CD14-positive monocyte (primary cell): ENCODE measurements at regions not wholly inside any gene's neighbourhood (a gene's known extent, or its start where the extent isn't known, plus 50 kb on each side); places are given as distances from the start of the nearest gene placed in this dataset.

Source experiments
- DNase-seq, 3 donors: peaks; one replicate each; pipeline ENCODE4 v3.0.0-alpha.2; 2011 to 2022
- H2AFZ ChIP-seq: 2 replicates; pipeline ENCODE4 v1.6.0; 2012; ENCODE audit warnings: mild to moderate bottlenecking, low read depth, low read length, inconsistent platforms; ENCODE audit not compliant: insufficient read depth, poor library complexity, severe bottlenecking
- H3K27ac ChIP-seq, 2 donors: 1 replicate in 1 of 2; 2 replicates in 1 of 2; pipeline ENCODE4 v1.5.1; 2012 to 2013; ENCODE audit warnings: low read length in 2 of 2, control low read depth in 1 of 2, inconsistent platforms in 1 of 2, low read depth in 1 of 2, mild to moderate bottlenecking in 1 of 2
- H3K27me3 ChIP-seq, 2 donors: one replicate each; pipeline versions ENCODE4 v1.6.0 to v1.6.1; 2011 to 2013; ENCODE audit warnings: low read length in 2 of 2; ENCODE audit not compliant: control insufficient read depth in 2 of 2, insufficient read depth in 2 of 2
- H3K36me3 ChIP-seq, 2 donors: replicated peaks in 1 of 2; 1 replicate in 1 of 2; 2 replicates in 1 of 2; pipeline versions ENCODE4 v1.5.1 to v1.6.1; 2012 to 2013; ENCODE audit warnings: low read length in 2 of 2, control low read depth in 1 of 2, inconsistent platforms in 1 of 2, mild to moderate bottlenecking in 1 of 2; ENCODE audit not compliant: insufficient read depth in 2 of 2, control insufficient read depth in 1 of 2
- H3K4me1 ChIP-seq, 2 donors: 1 replicate in 1 of 2; 2 replicates in 1 of 2; pipeline versions ENCODE4 v1.5.1 to v1.6.1; 2012 to 2013; ENCODE audit warnings: low read length in 2 of 2, control low read depth in 1 of 2, inconsistent platforms in 1 of 2, mild to moderate bottlenecking in 1 of 2, moderate library complexity in 1 of 2; ENCODE audit not compliant: insufficient read depth in 2 of 2, control insufficient read depth in 1 of 2
- H3K4me2 ChIP-seq: replicated peaks from 2 replicates; pipeline ENCODE3; 2012; ENCODE audit warnings: low read length, moderate library complexity, mild to moderate bottlenecking; ENCODE audit not compliant: poor library complexity, severe bottlenecking; ENCODE audit errors: extremely low read depth
- H3K4me3 ChIP-seq, 3 experiments: fragments of 200-600 bp in 1 of 3; sonication (generic) in 1 of 3; replicated peaks in 1 of 3; 1 replicate in 2 of 3; 2 replicates in 1 of 3; pipeline ENCODE4 v1.5.1; 2011 to 2013; ENCODE audit warnings: low read length in 3 of 3, mild to moderate bottlenecking in 3 of 3, control low read depth in 2 of 3, low read depth in 2 of 3, inconsistent platforms in 1 of 3, moderate library complexity in 1 of 3
- H3K79me2 ChIP-seq: 2 replicates; pipeline ENCODE4 v1.6.0; 2012; ENCODE audit warnings: mild to moderate bottlenecking, control low read depth, inconsistent platforms, low read length, moderate library complexity; ENCODE audit not compliant: insufficient read depth
- H3K9ac ChIP-seq: 2 replicates; pipeline ENCODE4 v1.6.0; 2017; ENCODE audit warnings: low read length, mild to moderate bottlenecking; ENCODE audit not compliant: insufficient read depth, poor library complexity, severe bottlenecking
- H3K9me3 ChIP-seq, 2 donors: replicated peaks in 1 of 2; 1 replicate in 1 of 2; 2 replicates in 1 of 2; pipeline versions ENCODE4 v1.5.1 to v1.6.1; 2012 to 2013; ENCODE audit warnings: low read length in 2 of 2, control low read depth in 1 of 2; ENCODE audit not compliant: control insufficient read depth in 1 of 2, insufficient read depth in 1 of 2
- H4K20me1 ChIP-seq: 2 replicates; pipeline ENCODE4 v1.6.0; 2012; ENCODE audit warnings: mild to moderate bottlenecking, low read length, control low read depth, moderate library complexity; ENCODE audit not compliant: insufficient read depth
- H3K27ac Mint-ChIP-seq, 7 donors: one replicate each; pipeline ENCODE4 v1.8.0; 2020; ENCODE audit warnings: mild to moderate bottlenecking in 7 of 7, mixed read lengths in 7 of 7, moderate library complexity in 6 of 7, inconsistent platforms in 2 of 7
- H3K27me3 Mint-ChIP-seq, 3 donors: one replicate each; pipeline ENCODE4 v1.8.0; 2021 to 2022; ENCODE audit warnings: low read depth in 3 of 3, mild to moderate bottlenecking in 3 of 3, mixed read lengths in 3 of 3, moderate library complexity in 3 of 3, inconsistent platforms in 1 of 3
- H3K36me3 Mint-ChIP-seq, 2 donors: one replicate each; pipeline ENCODE4 v1.8.0; 2020; ENCODE audit warnings: mixed read lengths in 2 of 2, inconsistent platforms in 1 of 2, mild to moderate bottlenecking in 1 of 2
- H3K4me1 Mint-ChIP-seq: one replicate; pipeline ENCODE4 v1.8.0; 2020; ENCODE audit warnings: mild to moderate bottlenecking, mixed read lengths
- H3K4me3 Mint-ChIP-seq, 2 donors: one replicate each; pipeline ENCODE4 v1.8.0; 2020; ENCODE audit warnings: mild to moderate bottlenecking in 2 of 2, mixed read lengths in 2 of 2, moderate library complexity in 1 of 2
- H3K9me3 Mint-ChIP-seq, 7 donors: one replicate each; pipeline ENCODE4 v1.8.0; 2020 to 2022; ENCODE audit warnings: mixed read lengths in 7 of 7, mild to moderate bottlenecking in 6 of 7, moderate library complexity in 6 of 7, inconsistent platforms in 2 of 7
- CTCF ChIP-seq: fragments of 200-600 bp; IDR thresholded peaks from one replicate; pipeline ENCODE4 v1.8.0; 2022; ENCODE audit warnings: antibody characterized with exemption, mild to moderate bottlenecking
- WGBS: methylation state at CpG from one replicate; pipeline ENCODE4 v1.1.5; 2013; ENCODE audit warnings: missing lambda C conversion rate; ENCODE audit not compliant: insufficient coverage; 5-methylcytosine and 5-hydroxymethylcytosine counted together
- intact Hi-C, 2 donors: fragments of 100-400 bp; cut with micrococcal nuclease; formaldehyde crosslinking; loops; one replicate each; pipeline versions ENCODE4 v1.15.0 to v1.15.1; 2023

GRCh38 chr5:135218790-135219568 is 180.1 kb downstream of the MACROH2A1 start:
- TF ChIP-seq CTCF = no peak
- no peak overlapping the region for H3K4me3 ChIP-seq
- no peaks in the 10 kb centered on the region for H3K36me3 Mint-ChIP-seq
- no peak overlapping the region for H3K27ac ChIP-seq
- no peak overlapping the region for H3K27ac Mint-ChIP-seq
- H3K27me3 Mint-ChIP-seq = peaks cover 0 to 7% (median 1%) of the 10 kb centered on the region in 3 donors
- no peaks in the 10 kb centered on the region for H3K9me3 Mint-ChIP-seq
- peaks cover 29 to 36% of the 10 kb centered on the region in 2 donors for H3K4me1 ChIP-seq
- H3K4me1 Mint-ChIP-seq = peaks cover 37% of the 10 kb centered on the region
- DNase-seq = no peak
- no peaks in the 10 kb centered on the region for H3K27me3 ChIP-seq
- no peak overlapping the region for H3K9ac ChIP-seq
- no peaks in the 10 kb centered on the region for H3K36me3 ChIP-seq
- H3K4me3 Mint-ChIP-seq = no peak overlapping the region
- H3K9me3 ChIP-seq = no peaks in the 10 kb centered on the region
- no peak overlapping the region for H3K4me2 ChIP-seq
- no peak overlapping the region for H2AFZ ChIP-seq
- 86% methylated on average over 1 of the region's 13 CpGs for WGBS
- no peaks in the 10 kb centered on the region for H4K20me1 ChIP-seq
- intact Hi-C loops = no loop called here
- no peaks in the 10 kb centered on the region for H3K79me2 ChIP-seq

GRCh38 chr5:135218486-135218755 is 180.6 kb downstream of the MACROH2A1 start:
- Histone ChIP-seq H4K20me1 (no peaks in the 10 kb centered on the region), H3K9me3 (no peaks in the 10 kb centered on the region), H3K4me3 (no peak overlapping the region), H2AFZ (no peak overlapping the region), H3K79me2 (no peaks in the 10 kb centered on the region), H3K9ac (no peak overlapping the region), H3K36me3 (no peaks in the 10 kb centered on the region), H3K4me1 (peaks cover 23 to 31% of the 10 kb centered on the region in 2 donors), H3K27me3 (no peaks in the 10 kb centered on the region), H3K27ac (no peak overlapping the region), H3K4me2 (no peak overlapping the region)
- Mint-ChIP-seq H3K27ac (no peak overlapping the region), H3K27me3 (peaks cover 0 to 11% (median 1%) of the 10 kb centered on the region in 3 donors), H3K36me3 (no peaks in the 10 kb centered on the region), H3K4me3 (no peak overlapping the region), H3K4me1 (peaks cover 34% of the 10 kb centered on the region), H3K9me3 (no peaks in the 10 kb centered on the region)
- intact Hi-C loops = no loop called here
- DNase-seq = no peak
- no peak for TF ChIP-seq CTCF
- 94% methylated on average over 2 of the region's 3 CpGs for WGBS
